HG03442 (cell line): ENCODE measurements at regions not wholly inside any gene's neighbourhood (a gene's known extent, or its start where the extent isn't known, plus 50 kb on each side); places are given as distances from the start of the nearest gene placed in this dataset.

Experiments
- ATAC-seq: cut with Tn5 transposase; IDR thresholded peaks from one replicate; pipeline ENCODE4 v1.9.1; 2021; ENCODE audit warnings: mild to moderate bottlenecking, moderate library complexity; ENCODE audit not compliant: unreplicated experiment

DNA sequence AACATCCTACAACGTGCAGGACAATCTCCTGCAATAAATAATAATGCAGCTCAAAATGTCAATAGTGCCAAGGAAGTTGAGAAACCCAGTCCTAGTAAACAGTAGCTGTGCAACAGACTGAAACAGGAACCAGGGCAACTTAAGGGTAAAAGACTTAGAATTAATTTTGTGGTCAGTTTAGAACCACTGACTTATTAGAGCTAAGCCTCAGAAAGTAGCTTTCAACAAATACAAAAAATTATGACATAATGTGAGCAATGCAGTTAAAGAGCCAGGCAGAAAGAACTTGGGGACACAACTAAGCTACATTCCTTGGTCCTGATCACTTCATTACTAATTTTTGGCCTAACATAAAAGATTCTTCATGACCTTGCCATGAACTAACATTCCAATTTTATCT, 195.4 kb downstream of the MACC1 start:
- peak; percentile 75 for ATAC-seq

DNA sequence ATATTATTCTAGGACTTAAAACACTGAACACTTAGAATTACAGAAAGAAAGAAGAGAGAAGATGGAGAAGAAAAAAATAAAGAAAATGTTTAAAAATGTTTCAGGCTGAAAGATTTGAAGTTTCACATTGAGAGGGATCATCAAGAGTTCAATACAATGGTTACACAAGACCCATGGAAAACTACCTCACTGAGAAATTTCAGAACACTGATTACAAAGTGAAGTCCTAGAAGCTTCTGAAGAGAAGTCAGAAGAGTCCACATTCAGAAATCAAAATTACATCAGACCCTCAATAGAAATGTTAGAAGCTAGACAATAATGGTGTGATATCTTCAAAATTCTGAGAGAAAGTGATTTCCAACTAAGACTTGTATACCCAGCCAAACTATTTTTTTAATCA, 196.1 kb downstream of the MACC1 start:
- no peak for ATAC-seq

DNA sequence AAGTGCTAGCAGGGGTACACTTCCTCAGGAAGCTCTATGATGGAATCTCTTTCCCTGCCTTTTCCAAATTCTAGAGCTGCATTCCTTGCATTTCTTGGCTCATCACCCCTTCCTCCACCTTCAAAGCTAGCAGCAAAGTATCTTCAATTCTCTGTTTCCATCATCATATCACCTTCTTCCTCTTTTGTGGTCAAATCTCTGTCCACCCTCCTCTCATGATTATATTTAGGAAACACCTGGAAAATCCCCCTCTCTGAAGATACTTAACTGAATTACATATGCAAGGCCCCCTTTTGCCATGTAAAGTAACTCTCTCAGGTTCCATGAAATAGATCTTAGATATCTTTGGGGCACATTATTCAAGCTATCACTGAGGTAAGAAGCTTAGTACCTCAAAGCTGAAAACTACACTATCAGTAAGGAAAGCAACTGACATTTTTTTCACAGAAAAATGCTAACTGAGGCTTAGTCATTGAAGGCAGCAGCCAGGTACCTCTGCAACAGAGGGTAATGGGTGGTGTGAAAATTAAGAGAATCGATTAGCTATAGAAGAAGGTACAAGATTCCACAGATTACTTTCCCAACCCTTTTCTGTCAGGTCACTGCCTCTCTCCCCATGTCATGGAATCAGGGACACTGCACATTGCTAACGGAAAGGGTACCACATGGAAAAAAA, 197.3 kb downstream of the MACC1 start:
- ATAC-seq, result peak; percentile 76

DNA sequence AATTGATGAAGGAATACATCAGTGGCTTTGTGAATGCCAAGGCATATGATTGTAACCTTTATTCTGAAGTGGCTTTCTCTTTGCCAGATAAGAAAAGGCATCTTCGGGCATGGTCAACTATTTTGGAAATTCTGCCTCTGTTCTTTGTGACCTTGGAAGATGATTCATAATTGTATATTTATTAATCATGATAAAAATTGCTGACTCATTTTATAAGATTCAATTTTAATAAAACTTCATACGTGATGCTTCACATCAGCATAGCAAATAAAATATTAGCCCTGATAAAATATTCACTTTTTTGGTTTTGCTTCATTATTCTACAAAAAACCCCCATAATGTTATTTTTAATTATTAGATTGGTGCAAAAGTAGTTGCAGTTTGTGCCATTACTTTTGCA, 200.5 kb downstream of the MACC1 start:
- ATAC-seq, result no peak

DNA sequence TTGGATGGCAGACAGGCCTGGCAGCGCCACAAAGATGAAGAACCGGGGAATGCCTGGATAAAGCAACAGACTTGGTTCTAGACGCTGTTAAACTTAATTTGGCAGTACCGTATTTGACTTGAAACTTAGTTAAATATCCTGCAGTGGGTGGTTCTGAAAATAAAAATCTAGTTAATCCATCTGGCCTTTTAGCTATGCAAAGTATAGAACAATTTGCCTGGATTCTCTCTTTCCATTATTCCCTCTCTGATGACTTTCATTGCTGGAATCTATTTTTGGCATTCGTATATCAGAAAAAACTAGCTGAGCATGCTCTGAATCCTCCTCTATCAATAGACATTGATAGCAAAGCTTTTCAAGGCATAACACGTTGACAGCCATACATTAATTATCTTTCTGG, 203.6 kb downstream of the MACC1 start:
- no peak for ATAC-seq

DNA sequence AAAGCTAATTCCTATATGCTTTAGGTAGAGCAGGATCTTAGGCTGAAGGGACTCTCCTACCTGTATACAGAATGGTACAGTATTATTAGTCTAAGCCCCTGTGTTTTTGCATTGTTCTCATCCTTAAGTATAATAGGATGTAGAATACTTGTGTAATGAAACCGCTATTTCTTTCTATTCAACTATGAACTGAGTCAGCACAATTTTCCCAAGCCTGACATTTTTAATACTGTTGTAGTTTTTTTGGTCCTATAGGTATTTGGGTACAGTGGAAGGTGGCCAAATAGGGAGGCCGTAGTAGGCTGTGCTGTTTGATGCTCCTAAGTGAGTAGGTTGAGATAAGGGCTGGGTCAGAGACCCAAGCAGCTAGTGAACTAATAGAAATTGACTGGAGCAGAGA, 205.1 kb downstream of the MACC1 start:
- no peak for ATAC-seq

DNA sequence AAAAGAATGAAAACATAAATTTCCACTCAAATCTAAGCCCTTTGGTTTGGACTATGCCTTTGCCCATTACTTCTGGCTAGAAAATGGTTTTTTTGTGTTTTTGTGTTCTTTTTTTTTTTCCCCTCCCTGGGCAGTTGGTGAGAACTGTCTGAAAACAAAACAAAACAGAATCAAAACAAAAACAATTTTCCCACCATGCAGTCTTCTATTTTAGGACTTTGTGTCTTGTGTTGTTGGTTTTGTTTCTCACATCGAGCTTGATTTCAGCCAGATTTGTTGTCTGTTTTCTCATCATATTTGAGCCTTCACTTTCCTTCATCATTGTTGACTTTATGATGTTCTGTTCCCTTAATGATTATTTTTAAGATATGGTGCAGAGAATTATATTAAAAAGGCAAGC, 206.3 kb downstream of the MACC1 start:
- ATAC-seq, result no peak

DNA sequence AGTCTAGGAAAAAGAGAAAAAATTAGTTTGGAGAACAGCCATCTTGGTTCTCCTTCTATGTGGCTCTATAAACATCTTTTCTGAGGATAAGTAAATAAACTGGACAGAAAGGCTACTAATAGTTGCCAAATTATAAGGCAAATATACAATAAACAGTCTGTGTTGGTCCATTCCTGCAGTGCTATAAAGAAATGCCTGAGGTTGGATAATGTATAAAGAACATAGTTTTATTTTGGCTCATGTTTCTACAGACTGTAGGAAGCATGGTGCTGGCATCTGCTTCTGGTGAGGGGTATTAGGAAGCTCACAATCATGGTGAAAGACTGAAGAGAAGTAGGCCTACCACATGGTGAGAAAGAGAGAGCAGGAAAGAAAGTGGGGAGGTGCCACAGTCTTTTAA, 209.7 kb downstream of the MACC1 start:
- ATAC-seq, result no peak

DNA sequence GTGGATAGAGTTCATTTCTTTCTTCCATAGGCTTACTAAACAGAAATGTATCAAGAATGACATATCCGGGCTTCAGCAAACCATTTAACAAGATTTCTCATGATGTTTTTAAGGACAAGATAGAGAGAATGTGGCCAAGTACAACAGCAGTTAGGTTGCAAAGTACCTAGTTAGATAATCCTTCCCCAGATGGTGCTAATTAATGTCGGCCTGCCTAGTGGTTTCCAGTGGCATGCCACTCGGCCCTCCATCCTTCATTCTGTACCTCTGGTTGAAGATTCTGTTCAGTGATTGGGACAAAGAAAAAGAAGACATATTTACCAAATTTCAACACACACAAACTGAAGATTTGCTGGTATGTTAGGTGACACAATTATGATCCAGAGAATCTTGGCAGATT, 212.1 kb downstream of the MACC1 start:
- no peak for ATAC-seq

DNA sequence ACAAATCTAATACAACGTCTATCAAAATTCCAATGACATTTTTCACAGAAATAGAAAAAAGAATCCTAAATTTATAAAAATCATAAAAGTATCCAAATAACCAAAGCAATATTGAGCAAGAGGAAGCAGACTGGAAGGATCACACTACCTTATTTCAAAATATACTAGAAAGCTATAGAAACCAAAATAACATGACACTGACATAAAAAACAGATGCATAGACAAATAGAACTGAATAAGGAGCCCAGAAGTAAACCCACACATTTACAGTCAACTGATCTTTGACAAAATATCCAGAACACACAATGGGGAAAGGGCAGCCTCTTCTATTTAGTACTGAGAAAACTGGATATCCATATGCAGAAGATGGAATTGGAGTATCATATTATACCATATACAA, 217.5 kb downstream of the MACC1 start:
- no peak for ATAC-seq

DNA sequence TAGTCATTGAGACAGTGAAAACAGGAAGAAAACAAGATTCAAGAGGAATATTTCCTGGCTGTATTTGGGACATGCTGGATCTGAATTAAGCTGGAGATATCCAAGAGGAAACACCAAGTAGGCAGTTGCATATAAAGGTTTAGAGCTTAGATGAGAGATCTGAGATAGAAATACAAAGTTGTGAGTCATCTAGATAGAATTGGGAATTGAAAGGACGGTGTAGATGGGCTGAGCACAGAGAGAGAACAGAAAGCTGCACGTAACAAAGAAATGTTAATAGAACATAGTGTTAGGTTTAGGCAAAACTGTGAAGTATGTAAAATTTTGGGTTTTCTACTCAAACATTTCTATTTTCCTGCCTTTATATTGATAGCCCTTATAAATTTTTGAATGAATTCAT, 218.5 kb upstream of the TMEM196 start:
- ATAC-seq, result no peak

DNA sequence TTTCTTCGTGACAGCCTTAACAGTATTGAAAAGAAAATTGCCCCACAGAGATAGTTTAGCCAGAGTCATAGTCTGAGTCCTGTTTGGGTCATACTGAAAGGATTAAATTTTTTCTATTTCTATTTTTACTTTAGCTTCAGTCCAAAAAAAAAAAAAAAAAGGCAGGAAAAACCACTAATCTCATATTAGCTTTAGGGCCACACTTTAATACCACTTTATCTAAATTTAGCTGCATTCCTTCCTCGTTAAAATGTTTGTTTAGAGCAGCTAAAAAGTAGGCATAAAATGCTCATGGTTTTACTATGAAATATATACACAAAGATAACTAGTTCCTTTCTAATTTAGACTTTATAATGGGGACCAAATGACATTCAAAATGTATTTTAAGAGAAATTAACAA, 216.5 kb upstream of the TMEM196 start:
- no peak for ATAC-seq

DNA sequence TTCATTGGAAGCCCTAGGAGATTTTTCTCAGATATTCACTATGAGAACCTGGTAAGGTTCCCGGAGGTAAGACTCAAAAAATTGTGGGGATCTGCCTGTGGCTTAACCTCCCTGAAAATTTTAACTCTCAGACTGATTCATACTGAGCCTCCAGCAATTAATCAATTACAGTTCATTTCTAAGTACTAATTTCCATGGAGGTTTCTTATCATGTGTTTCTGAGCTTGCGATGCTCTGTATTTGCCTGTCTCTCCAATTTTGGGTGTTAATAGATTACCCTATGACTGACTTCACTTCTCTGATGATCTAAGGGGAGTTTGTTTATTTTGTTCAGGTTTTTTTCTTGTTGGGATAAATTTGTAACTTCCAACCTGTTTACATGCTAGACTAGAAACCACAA, 215.4 kb upstream of the TMEM196 start:
- ATAC-seq, result no peak

DNA sequence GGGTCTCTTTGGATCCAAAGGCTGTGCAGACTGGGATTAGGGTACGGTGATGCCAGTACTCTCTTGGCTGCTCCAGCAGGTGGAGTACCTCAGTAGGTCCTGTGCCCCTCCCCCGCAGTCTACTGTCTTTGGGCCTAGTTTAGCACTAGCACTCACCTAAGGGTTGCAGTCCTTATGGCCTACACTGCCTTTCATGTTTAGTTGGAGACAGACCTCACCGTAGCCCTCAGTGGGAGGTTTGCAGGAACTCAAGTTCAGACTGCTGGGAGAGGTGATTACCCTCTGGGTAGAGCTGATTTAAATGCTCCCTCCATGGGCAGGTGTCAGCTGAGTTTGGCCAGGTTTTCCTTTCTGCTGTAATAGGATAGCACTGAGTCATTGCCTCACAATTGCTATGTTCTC, 210.8 kb upstream of the TMEM196 start:
- ATAC-seq, result no peak

DNA sequence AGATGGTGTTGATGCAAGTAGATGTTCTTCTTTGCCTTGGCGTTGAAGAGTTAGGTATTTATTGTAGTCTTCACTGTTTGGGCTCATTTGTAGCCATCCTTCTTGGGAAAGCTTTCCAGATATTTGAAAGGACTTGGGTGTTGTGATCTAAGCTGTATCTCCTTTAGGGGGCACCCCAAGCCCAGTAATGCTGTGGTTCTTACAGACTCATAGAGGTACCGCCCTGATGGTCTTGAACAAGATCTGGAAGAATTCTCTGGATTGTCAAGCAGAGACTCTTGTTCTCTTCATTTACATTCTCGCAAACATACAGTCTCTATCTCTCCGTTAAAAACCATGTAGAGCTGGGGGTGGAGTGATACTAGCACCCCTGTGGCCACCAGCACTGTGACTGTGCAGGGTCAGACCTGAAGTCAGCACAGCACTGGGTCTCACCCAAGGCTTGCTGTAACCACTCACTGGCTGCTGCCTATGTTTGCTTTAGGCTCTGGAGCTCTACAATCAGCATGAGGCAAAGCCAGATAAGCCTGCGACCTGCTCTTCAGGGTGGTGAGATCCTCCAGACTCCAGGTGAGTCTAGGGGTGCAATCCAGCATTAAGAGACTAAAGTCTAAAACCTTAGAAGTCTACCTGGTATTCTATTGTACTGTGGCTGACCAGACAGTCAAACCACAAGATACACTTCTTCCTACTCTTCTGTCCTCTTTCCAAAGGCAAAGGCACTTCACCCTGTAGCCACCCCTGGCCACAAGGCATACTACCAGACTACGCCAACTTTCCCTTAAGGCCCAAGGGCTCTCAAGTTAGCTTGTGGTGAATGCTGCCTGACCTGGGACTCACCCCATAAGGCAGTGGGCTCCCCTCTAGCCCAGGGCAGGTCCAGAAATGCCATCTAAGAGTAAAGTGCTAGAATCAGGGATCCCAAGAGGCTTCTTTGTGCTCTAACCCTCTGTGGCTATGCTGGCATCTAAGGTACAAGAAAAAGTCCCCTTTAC, 209.7 kb upstream of the TMEM196 start:
- no peak for ATAC-seq

DNA sequence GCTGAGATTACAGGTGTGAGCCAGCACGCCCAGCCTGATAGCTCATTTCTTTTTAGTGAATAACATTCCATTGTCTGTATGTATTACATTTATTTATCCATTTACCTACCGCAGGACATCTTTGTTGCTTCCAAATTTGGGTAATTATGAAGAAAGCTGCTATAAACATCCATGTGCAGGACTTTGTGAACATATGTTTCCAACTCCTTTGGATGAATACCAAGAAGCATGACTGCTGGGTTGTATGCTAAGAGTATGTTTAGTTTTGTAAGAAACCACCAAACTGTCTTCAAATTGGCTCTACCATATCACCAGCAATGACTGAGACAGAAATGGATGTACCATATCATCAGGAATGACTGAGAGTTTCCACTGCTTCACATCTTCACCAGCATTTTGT, 200.2 kb upstream of the TMEM196 start:
- ATAC-seq, result no peak

DNA sequence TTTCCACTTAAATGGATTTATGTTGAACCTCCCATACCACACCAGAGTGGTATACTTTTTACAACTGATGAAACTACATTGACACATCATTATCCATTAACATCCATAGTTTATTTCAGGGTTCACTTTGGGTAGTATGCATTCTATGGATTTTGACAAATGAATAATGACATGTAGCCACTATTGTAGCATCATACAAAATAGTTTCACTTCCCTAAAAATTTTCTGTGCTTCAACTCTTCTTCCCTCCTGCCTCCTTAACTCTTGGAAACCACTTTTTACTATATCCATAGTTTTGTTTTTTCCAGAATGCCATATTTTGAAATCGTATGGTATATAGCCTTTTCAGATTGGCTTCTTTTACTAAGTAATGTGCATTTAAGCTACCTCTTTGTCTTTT, 199.5 kb upstream of the TMEM196 start:
- ATAC-seq, result no peak

DNA sequence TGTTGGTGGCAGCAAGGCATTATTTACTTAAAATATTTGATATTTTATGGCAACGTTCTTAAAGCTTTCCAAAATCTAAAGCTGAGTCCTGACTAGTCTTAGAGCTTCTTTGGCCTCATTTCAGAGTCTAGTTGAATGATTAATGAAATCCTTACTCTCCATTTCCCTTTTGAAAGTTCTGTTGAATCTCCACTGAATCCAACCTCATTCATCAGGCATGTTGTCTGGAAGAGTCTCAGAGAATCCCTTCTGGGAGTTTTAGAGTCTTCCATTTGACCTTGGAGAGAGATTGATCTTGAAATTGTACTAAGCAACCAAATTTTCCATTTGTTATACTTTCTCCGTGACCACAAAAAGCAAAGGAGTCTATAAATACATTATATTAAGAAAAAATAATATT, 198.5 kb upstream of the TMEM196 start:
- no peak for ATAC-seq

DNA sequence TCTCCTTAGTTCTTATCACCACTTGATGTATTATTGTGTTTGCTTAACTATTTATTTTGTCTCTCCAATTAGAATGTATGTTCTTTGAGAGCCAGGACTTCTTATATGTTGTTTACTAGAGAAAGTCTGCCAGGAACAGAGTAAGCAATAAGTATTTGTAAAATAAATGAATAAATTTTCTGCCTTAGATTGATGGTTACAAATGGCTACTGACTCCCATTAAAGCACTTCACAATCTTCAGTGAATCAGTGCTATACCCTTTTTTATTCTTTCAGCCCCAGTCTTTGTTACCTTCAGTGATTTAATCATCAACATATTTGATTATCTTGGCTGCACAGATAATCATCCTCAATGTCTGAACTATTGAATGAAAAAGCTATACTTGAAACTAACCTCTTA, 197.1 kb upstream of the TMEM196 start:
- no peak for ATAC-seq

DNA sequence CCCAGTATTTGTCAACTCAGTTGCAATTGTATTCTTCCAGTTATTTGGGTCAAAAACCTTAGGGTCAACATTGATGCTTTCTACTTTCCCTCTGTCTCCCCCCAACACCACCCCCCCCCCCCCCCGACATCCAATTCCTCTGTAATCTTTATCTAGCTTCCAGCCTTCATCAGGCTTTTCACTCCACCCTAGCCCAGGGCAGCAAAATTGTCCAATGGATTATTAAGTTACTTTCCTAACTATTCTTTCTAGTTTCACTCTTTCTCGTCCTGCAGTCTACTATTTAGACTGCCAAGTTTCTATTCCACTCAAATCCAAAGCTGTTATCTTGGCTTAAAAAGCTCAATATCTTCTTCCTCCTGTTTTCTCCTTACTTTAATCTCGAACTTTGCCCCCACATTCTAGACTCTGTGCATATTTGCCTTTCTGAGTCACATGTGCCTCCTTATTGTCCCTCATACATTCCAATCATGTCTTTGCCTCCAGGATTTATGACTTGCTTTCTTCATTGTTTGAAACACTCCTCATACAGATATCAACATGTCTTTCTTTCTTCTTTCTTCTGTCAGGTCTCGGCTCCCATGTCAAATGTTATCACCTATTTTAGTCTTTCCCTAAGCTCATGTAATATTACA, 196.6 kb upstream of the TMEM196 start:
- ATAC-seq, result no peak

DNA sequence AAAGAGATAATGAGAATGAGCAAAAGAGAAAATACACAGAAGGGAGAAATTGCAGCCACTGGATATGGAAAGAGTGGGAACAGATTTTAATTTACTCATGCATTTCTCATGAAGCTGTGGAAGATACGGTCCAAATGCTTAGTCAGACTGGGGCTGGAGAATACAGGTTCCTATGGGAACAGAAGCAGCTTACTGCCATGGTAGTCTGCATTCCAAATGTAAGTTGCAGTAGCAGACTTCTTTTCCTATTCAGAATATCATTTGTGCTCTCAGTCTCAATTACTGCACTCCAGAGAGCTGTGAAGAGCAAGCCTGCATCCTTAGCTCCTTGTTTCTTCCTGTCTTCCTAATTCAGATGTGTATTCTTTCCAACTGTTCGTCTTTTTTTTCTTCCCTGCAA, 190.8 kb upstream of the TMEM196 start:
- ATAC-seq, result no peak

DNA sequence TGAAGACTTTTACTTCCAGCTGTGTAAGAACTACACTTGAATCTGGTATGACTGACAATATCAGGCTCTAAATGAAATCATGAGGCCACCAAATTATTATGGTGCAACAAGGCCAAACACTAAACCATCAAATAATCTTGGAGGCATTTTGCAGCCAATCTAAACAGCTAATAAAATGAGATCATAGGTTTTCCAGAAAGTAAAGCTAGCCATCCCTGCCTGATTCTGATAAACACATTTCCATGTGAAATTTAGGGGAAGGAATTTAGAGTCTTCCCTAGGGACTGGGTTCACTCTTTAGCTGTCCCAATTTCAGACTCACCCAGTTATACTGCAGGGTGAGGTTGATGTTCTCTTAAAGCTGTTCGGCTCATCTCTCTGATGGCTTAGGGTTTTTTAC, 190.3 kb upstream of the TMEM196 start:
- ATAC-seq, result no peak
